Trophoblast cell (in vitro differentiated cells and primary cell): ENCODE measurements at regions not wholly inside any gene's neighbourhood (a gene's known extent, or its start where the extent isn't known, plus 50 kb on each side); places are given as distances from the start of the nearest gene placed in this dataset.
A peak's percentile ranks its signal among the peaks of the same experiment; 100 is the strongest.
"Not testable (repeated sequence)": the region's sequence is repeated elsewhere in the genome, so short reads cannot be mapped to it uniquely, and the experiment has no call there.

Experiments
- DNase-seq, 2 donors: peaks; one replicate each; pipeline ENCODE4 v3.0.0-alpha.2; 2016
- H2AFZ ChIP-seq: 2 replicates; pipeline ENCODE4 v1.6.1; 2013; ENCODE audit warnings: low read length, moderate library complexity, mild to moderate bottlenecking; ENCODE audit not compliant: insufficient read depth, poor library complexity
- H2AK5ac ChIP-seq: 2 replicates; pipeline ENCODE4 v1.6.1; 2013; ENCODE audit warnings: mild to moderate bottlenecking, low read length
- H2BK120ac ChIP-seq: 2 replicates; pipeline ENCODE4 v1.6.1; 2013; ENCODE audit warnings: low read length, mild to moderate bottlenecking, moderate library complexity; ENCODE audit not compliant: insufficient read depth, poor library complexity
- H2BK12ac ChIP-seq: 2 replicates; pipeline ENCODE4 v1.6.1; 2013; ENCODE audit warnings: mild to moderate bottlenecking, low read length, moderate library complexity
- H2BK5ac ChIP-seq: 2 replicates; pipeline ENCODE4 v1.6.1; 2013; ENCODE audit warnings: low read length, low read depth, moderate library complexity, mild to moderate bottlenecking; ENCODE audit not compliant: poor library complexity
- H3K14ac ChIP-seq: 2 replicates; pipeline ENCODE4 v1.6.1; 2013; ENCODE audit warnings: mild to moderate bottlenecking, low read length
- H3K18ac ChIP-seq: 2 replicates; pipeline ENCODE4 v1.6.1; 2013; ENCODE audit warnings: mild to moderate bottlenecking, low read length
- H3K23ac ChIP-seq: 2 replicates; pipeline ENCODE4 v1.6.1; 2013; ENCODE audit warnings: low read length
- H3K27ac ChIP-seq: 2 replicates; pipeline ENCODE4 v1.5.1; 2013; ENCODE audit warnings: low read depth, mild to moderate bottlenecking, inconsistent platforms, low read length, moderate library complexity
- H3K27me3 ChIP-seq: 2 replicates; pipeline ENCODE4 v1.6.1; 2013; ENCODE audit warnings: inconsistent platforms, mild to moderate bottlenecking, low read length, moderate library complexity; ENCODE audit not compliant: insufficient read depth
- H3K36me3 ChIP-seq, 2 experiments: 1 replicate in 1 of 2; 2 replicates in 1 of 2; pipeline ENCODE4 v1.6.1; 2013; ENCODE audit warnings: low read length in 2 of 2, mild to moderate bottlenecking in 2 of 2, moderate library complexity in 1 of 2; ENCODE audit not compliant: insufficient read depth in 2 of 2, control insufficient read depth in 1 of 2
- H3K4ac ChIP-seq: 2 replicates; pipeline ENCODE4 v1.6.1; 2013; ENCODE audit warnings: low read depth, mild to moderate bottlenecking, low read length, moderate library complexity
- H3K4me1 ChIP-seq, 2 experiments: 1 replicate in 1 of 2; 2 replicates in 1 of 2; pipeline ENCODE4 v1.6.1; 2013; ENCODE audit warnings: low read length in 2 of 2, mild to moderate bottlenecking in 2 of 2, moderate library complexity in 1 of 2; ENCODE audit not compliant: insufficient read depth in 2 of 2, control insufficient read depth in 1 of 2
- H3K4me2 ChIP-seq: 2 replicates; pipeline ENCODE4 v1.6.1; 2013; ENCODE audit warnings: inconsistent platforms, mild to moderate bottlenecking, low read length, moderate library complexity
- H3K4me3 ChIP-seq: 2 replicates; pipeline ENCODE4 v1.5.1; 2013; ENCODE audit warnings: mild to moderate bottlenecking, low read depth, low read length, inconsistent platforms
- H3K79me1 ChIP-seq: one replicate; pipeline ENCODE4 v1.6.1; 2013; ENCODE audit warnings: low read length
- H3K79me2 ChIP-seq: 2 replicates; pipeline ENCODE4 v1.6.1; 2013; ENCODE audit warnings: low read length, mild to moderate bottlenecking; ENCODE audit not compliant: control insufficient read depth, insufficient read depth, poor library complexity
- H3K9ac ChIP-seq: 2 replicates; pipeline ENCODE4 v1.6.1; 2013; ENCODE audit warnings: mild to moderate bottlenecking, low read length
- H3K9me3 ChIP-seq: 2 replicates; pipeline ENCODE4 v1.6.1; 2013; ENCODE audit warnings: low read depth, mild to moderate bottlenecking, control low read depth, inconsistent platforms, low read length; ENCODE audit not compliant: insufficient read depth
- H4K12ac ChIP-seq: 2 replicates; pipeline ENCODE4 v1.6.1; 2013; ENCODE audit warnings: low read depth, mild to moderate bottlenecking, low read length, moderate library complexity
- H4K8ac ChIP-seq: 2 replicates; pipeline ENCODE4 v1.6.1; 2013; ENCODE audit warnings: low read depth, mild to moderate bottlenecking, low read length, moderate library complexity
- H4K91ac ChIP-seq: one replicate; pipeline ENCODE4 v1.6.1; 2013; ENCODE audit warnings: low read depth, mild to moderate bottlenecking, low read length, moderate library complexity
- whole genome bisulfite sequencing: extraction: QIAGEN DNeasy Blood & Tissue Kit; methylation state at CpG from one replicate; pipeline ENCODE4 v1.1.7; 2013; ENCODE audit warnings: missing lambda C conversion rate; ENCODE audit not compliant: insufficient read length, insufficient coverage; ENCODE audit errors: extremely low coverage; 5-methylcytosine and 5-hydroxymethylcytosine counted together

GRCh38 chr6:168913866-168914469 is 339.7 kb downstream of the THBS2 start:
- Histone ChIP-seq H3K4me2 (no peak overlapping the region), H3K4ac (no peak overlapping the region), H3K9me3 (peaks cover 6% of the 10 kb centered on the region), H2BK12ac (no peak overlapping the region), H4K91ac (no peak overlapping the region), H3K36me3 (no peaks in the 10 kb centered on the region), H2BK120ac (no peak overlapping the region), H3K18ac (no peak overlapping the region), H4K12ac (no peak overlapping the region), H3K79me1 (no peaks in the 10 kb centered on the region), H2BK5ac (no peak overlapping the region), H3K27ac (no peak overlapping the region), H3K27me3 (no peaks in the 10 kb centered on the region), H3K4me1 (no peaks in the 10 kb centered on the region), H3K9ac (no peak overlapping the region), H2AFZ (no peak overlapping the region), H3K4me3 (no peak overlapping the region), H3K14ac (no peak overlapping the region), H2AK5ac (no peak overlapping the region), H3K23ac (no peak overlapping the region), H3K79me2 (no peaks in the 10 kb centered on the region), H4K8ac (no peak overlapping the region)
- DNase-seq = no peak
- no CpG with 5 or more reads among the region's 12 CpGs for WGBS

- H3K18ac ChIP-seq, H3K14ac ChIP-seq, H2AFZ ChIP-seq, H2BK120ac ChIP-seq, H3K27ac ChIP-seq, H3K4me3 ChIP-seq, H4K12ac ChIP-seq, DNase-seq, H3K36me3 ChIP-seq, H2AK5ac ChIP-seq, H4K8ac ChIP-seq, H4K91ac ChIP-seq, H3K9me3 ChIP-seq, H3K4me1 ChIP-seq, H3K79me2 ChIP-seq, H3K9ac ChIP-seq, H3K4me2 ChIP-seq, H3K79me1 ChIP-seq, H3K4ac ChIP-seq, H2BK5ac ChIP-seq, H3K27me3 ChIP-seq, H2BK12ac ChIP-seq, H3K23ac ChIP-seq: not testable (repeated sequence)
- WGBS = no CpG with 5 or more reads among the region's 11 CpGs
Observed at GRCh38 chr6:168913231-168913865, 340.3 kb downstream of the THBS2 start.

GRCh38 chr6:168909288-168909687 is 344.4 kb downstream of the THBS2 start:
- DNase-seq = no peak
- Histone ChIP-seq H3K79me1 (no peaks in the 10 kb centered on the region), H3K36me3 (no peaks in the 10 kb centered on the region), H3K4me3 (no peak overlapping the region), H3K79me2 (no peaks in the 10 kb centered on the region), H3K9ac (no peak overlapping the region), H4K91ac (no peak overlapping the region), H3K23ac (no peak overlapping the region), H3K9me3 (peaks cover 6% of the 10 kb centered on the region), H3K4ac (no peak overlapping the region), H4K12ac (no peak overlapping the region), H3K27me3 (no peaks in the 10 kb centered on the region), H3K27ac (no peak overlapping the region), H3K4me1 (no peaks in the 10 kb centered on the region), H3K4me2 (no peak overlapping the region), H2BK5ac (no peak overlapping the region), H3K14ac (no peak overlapping the region), H2BK120ac (no peak overlapping the region), H3K18ac (no peak overlapping the region), H2AFZ (no peak overlapping the region), H4K8ac (no peak overlapping the region), H2AK5ac (no peak overlapping the region), H2BK12ac (no peak overlapping the region)
- WGBS = no CpG with 5 or more reads among the region's 10 CpGs

GRCh38 chr6:168908887-168909286 is 344.8 kb downstream of the THBS2 start:
- H3K27me3 ChIP-seq = no peaks in the 10 kb centered on the region
- H3K23ac ChIP-seq = no peak overlapping the region
- no peaks in the 10 kb centered on the region for H3K79me2 ChIP-seq
- no peak overlapping the region for H3K27ac ChIP-seq
- H2AFZ ChIP-seq = no peak overlapping the region
- no peak overlapping the region for H3K4me3 ChIP-seq
- H2BK12ac ChIP-seq = no peak overlapping the region
- H3K9me3 ChIP-seq = peaks cover 6% of the 10 kb centered on the region
- H4K8ac ChIP-seq = no peak overlapping the region
- no peaks in the 10 kb centered on the region for H3K79me1 ChIP-seq
- no peak overlapping the region for H2BK120ac ChIP-seq
- no peak overlapping the region for H3K14ac ChIP-seq
- no peak overlapping the region for H4K12ac ChIP-seq
- H3K36me3 ChIP-seq = no peaks in the 10 kb centered on the region
- H4K91ac ChIP-seq = no peak overlapping the region
- no peak overlapping the region for H2AK5ac ChIP-seq
- H2BK5ac ChIP-seq = no peak overlapping the region
- H3K9ac ChIP-seq = no peak overlapping the region
- no peak overlapping the region for H3K4me2 ChIP-seq
- no peaks in the 10 kb centered on the region for H3K4me1 ChIP-seq
- no peak overlapping the region for H3K18ac ChIP-seq
- no peak overlapping the region for H3K4ac ChIP-seq
- DNase-seq = peak; percentile 17 to 89
- no CpG with 5 or more reads among the region's 5 CpGs for WGBS
